KBM-7 (cell line): ENCODE measurements at regions not wholly inside any gene's neighbourhood (a gene's known extent, or its start where the extent isn't known, plus 50 kb on each side); places are given as distances from the start of the nearest gene placed in this dataset.

Source experiments
- DNase-seq: peaks from one replicate; pipeline ENCODE4 v3.0.0-alpha.2; 2015
- in situ Hi-C: fragments of 300-500 bp; cut with MboI; formaldehyde crosslinking; loops from 2 replicates; pipeline ENCODE4 v1.14.3; 2020; ENCODE audit warnings: low sequenced_read_pairs, low pct_unique_long_range_greater_than_20kb, mixed read lengths

GRCh38 chr1:201769966-201770365 is 59.0 kb upstream of the IPO9 start:
- in situ Hi-C loops, result no loop called here
- no peak for DNase-seq

GRCh38 chr1:201771466-201771865 is 57.5 kb upstream of the IPO9 start:
- in situ Hi-C loops, result no loop called here
- DNase-seq, result no peak

- no peak for DNase-seq
- in situ Hi-C loops, result no loop called here
These were observed 56.8 kb upstream of the IPO9 start for GRCh38 chr1:201772178-201772577.

GRCh38 chr1:201773764-201774163 is 55.2 kb upstream of the IPO9 start:
- no peak for DNase-seq
- in situ Hi-C loops, result no loop called here

- in situ Hi-C loops, result no loop called here
These were observed 54.6 kb upstream of the IPO9 start for GRCh38 chr1:201774224-201774982.

GRCh38 chr1:201774983-201775344 is 54.0 kb upstream of the IPO9 start:
- no peak for DNase-seq
- in situ Hi-C loops, result no loop called here

More at GRCh38 chr1:201774224-201774982, 54.6 kb upstream of the IPO9 start:
- no peak for DNase-seq

GRCh38 chr1:201775380-201775779 is 53.6 kb upstream of the IPO9 start:
- in situ Hi-C loops, result no loop called here
- no peak for DNase-seq

- in situ Hi-C loops, result no loop called here
- DNase-seq, result no peak
These were observed 50.5 kb upstream of the IPO9 start for GRCh38 chr1:201778279-201779065.
